GM23248 (cell line): ENCODE measurements at regions not wholly inside any gene's neighbourhood (a gene's known extent, or its start where the extent isn't known, plus 50 kb on each side); places are given as distances from the start of the nearest gene placed in this dataset.

Experiments used
- EZH2 ChIP-seq: fragments of 200-600 bp; sonication (generic); IDR thresholded peaks from 2 replicates; pipeline ENCODE4 v1.6.1; 2018; ENCODE audit warnings: antibody characterized with exemption, mild to moderate bottlenecking; ENCODE audit not compliant: insufficient read depth, poor library complexity, severe bottlenecking
- EZH2phosphoT487 ChIP-seq: fragments of 200-600 bp; sonication (generic); IDR thresholded peaks from 2 replicates; pipeline ENCODE4 v1.6.1; 2018; ENCODE audit warnings: antibody characterized with exemption, moderate library complexity, mild to moderate bottlenecking, low read depth; ENCODE audit not compliant: insufficient read depth

DNA sequence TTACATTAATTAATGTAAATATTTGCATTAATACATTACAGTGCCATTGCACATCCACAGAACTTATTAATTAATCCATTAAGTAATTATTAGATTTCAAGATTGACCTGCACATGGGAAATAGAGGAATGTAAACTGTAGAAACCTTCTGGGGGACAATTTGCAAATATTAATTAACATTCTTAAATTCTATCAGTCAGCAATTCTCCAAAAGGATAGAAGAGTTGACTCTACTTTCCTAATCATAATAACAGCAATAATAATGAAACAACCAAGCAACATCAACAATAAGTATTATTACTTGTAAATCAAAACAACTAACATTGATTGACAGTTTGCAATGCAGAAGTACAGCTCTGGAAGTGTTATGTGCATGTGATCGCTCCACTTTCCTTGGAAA is 281.6 kb upstream of the CRIM1 start:
- no peak for TF ChIP-seq EZH2phosphoT487
- TF ChIP-seq EZH2, result no peak
